Left colon (tissue), 2 donors: ENCODE measurements at regions not wholly inside any gene's neighbourhood (a gene's known extent, or its start where the extent isn't known, plus 50 kb on each side); places are given as distances from the start of the nearest gene placed in this dataset.

Experiments
- ATAC-seq: fragments of 200-7000 bp; cut with Tn5 transposase; one replicate; pipeline ENCODE4 v1.9.1; 2020; ENCODE audit warnings: mild to moderate bottlenecking, moderate library complexity
- DNase-seq, 2 donors: peaks; one replicate each; pipeline ENCODE4 v3.0.0-alpha.2; 2020
- intact Hi-C, 2 donors: fragments of 100-400 bp; cut with DNase I in 1 of 2; cut with micrococcal nuclease in 1 of 2; formaldehyde crosslinking; loops; one replicate each; pipeline versions ENCODE4 v1.11.2 to v1.14.0; 2022; cut with DNase I, micrococcal nuclease
- donor health status: DM: no; HTN: no; CAD: no.
- donor health status: DM: yes; HTN: yes; CAD: no.

DNA sequence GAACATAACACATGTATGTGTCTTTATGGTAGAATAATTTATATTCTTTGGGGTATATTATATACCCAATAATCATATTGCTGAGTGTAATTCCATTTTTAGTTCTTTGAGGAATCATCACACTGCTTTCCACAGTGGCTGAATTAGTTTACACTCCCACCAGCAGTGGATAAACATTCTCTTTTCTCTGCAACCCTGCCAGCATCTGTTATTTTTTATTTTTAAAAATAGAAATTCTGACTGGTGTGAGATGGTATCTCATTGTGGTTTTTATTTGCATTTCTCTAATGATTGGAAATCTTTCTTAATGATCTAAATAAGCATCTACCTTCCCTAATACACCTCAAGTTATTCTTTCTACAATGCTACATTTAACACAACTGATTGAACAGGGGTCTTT, 346.2 kb upstream of the LYPLAL1 start:
- ATAC-seq = no peak
- no peak for DNase-seq
- intact Hi-C loops = no loop called here

DNA sequence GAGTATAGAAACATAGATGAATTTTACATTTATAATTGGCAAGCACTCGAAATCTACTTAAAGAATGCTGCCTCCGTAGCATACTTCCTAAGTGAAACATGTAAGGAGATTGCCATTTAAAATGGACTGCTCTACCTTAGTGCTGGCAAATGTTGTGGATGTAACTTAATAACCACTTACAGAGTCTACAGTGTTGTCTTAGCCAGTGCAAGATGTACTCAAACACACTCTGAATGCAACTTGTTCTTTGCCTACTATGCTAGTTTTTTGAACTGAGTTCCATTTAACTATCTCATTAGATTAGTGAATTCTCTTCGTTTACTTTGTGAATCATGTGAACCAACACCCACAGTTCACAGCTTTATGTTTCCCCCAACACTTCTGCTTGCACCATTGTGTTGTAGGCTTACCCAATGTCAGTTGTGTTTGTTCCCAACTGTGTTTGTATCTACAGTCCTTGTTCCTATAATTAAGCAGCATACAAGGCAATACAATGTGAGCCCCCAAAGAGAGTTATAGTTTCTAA, 345.5 kb upstream of the LYPLAL1 start:
- intact Hi-C loops = no loop called here
- no peak for ATAC-seq
- DNase-seq = no peak

DNA sequence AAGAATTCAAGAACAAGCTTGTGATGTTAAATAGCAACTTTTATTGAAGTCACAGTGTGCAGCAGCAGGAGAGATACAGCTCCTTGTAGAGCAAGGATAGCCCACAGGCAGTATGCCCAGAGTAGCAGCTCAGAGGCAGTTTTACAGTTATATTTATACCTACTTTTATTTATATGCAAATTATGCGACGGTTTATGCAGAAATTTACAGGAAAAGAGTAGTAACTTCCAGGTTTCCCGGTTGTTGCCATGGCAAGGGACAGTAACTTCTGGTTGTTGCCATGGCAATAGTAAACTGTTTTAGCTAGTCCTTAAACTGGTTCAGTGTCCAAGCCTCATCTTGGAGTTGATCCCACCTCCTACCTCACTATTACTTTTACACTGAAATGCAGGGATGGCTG, 344.6 kb upstream of the LYPLAL1 start:
- intact Hi-C loops = no loop called here
- DNase-seq = no peak
- ATAC-seq = no peak

DNA sequence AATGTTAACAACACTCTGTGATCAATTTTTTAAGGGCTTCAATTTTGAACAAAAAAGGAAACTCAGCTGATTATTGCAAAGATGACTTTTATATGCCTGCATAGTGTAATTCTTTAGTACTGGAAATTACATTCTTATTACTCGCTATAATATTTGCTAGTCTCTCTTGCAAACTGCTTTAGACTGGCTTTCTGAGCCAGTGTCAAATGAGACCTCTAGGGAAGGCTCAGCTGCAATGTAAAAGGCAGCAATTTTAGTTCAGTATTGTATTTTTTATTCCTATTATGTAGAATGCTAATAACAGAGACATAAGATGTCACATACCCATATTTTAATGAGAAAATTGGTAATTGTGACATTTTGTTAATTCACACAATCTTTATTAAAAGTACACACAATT, 338.1 kb upstream of the LYPLAL1 start:
- ATAC-seq = no peak
- DNase-seq = no peak
- intact Hi-C loops = no loop called here

DNA sequence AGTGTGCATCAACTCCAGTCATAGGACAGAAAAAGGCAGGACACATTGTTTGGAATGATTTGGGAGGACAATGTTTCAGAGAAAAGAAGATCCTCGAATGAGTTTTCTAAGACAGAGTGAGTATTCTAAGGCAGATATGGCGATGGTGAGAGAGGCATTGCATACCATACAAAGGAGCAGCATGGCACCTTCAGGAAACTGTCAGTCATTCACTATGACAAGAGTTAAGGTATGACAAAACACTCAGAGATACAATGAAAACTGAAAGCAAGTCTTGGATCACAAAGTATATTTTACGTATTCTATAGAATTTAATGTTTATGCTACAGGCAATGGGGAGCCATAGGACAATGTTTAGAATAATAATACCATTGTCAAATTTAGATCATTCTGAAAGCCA, 337.4 kb upstream of the LYPLAL1 start:
- no peak for ATAC-seq
- intact Hi-C loops = no loop called here
- DNase-seq = no peak

DNA sequence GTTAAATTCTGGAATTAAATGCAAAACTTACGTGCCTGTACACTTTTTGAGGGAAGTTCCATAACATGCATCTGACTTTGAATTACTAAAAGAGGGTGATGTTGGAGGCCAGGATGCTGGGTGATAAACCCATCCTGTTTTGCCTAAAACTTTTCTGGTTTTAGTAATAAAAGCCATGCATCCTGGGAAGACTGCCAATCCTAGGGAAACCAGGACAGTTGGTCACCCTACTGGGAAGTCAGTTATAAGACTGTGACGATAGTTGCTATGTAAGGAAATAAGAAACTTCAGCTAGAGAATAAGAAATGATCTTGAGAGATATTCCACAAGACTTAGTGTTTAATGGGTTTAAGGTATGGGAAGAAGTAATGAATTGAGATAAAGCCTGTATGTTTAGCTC, 336.6 kb upstream of the LYPLAL1 start:
- ATAC-seq (no peak), DNase-seq (no peak)
- intact Hi-C loops = no loop called here

DNA sequence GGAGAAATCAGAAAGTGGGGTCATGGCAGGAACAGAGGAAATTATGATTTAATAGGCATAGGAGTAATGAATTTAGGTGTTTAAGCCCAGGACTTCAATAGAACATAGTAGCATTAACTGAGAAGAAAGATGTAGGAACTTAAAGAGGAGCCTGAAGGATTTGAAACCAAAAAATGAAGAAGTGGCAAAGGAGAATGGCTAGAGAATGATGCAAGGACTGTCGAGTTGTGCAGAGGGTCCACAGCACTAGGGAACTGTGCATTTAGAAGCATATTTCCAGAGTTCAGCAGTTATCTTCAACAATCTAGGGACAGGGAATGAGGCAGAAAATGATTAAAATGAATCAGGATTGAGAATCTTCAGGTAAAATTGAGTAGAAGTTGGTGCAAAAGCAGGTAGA, 328.1 kb upstream of the LYPLAL1 start:
- ATAC-seq (no peak), DNase-seq (no peak)
- intact Hi-C loops = no loop called here

DNA sequence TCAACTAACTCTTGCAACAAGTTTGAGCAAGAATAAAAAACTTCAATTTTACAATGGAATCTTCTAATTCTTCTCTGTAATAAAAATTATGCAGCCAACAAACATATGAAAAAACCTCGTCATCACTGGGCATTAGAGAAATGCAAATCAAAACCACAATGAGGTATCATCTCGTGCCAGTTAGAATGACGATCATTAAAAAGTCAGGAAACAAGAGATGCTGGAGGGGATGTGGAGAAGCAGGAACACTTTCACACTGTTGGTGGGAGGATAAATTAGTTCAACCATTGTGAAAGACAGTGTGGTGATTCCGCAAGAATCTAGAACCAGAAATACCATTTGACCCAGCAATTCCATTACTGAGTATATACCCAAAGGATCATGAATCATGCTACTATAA, 327.5 kb upstream of the LYPLAL1 start:
- ATAC-seq (no peak), DNase-seq (no peak)
- intact Hi-C loops = no loop called here

DNA sequence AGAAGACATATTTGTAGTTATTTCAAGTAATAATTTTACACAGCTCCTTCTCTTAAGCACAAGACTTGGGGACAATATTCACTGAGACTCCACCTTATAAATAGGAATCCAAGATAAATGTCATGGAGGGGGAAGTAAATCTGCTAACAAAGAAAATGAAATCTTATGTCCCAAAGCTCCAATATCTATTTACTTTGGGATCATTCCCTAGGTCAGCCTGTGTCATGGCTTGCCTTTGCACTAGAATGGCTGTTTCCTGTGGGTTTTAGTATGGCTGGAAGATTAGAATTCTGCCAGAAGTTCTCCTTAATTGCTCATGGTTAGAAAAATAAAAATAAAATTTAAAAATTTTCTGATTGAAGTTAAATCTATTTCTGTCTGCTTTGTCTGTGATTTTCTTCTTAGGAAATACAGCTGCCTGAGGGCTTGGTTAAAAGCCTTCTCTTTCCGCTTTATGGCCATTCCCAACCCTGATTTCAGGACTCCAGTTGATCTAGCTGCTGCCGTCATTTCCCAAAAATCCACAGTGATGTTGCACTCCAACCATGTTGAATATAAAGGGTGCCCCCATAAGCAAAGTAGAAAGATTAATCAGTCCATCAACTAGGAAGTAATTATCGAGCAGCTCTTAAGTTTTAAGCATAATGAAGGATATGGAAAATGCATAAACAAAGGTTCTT, 326.4 kb upstream of the LYPLAL1 start:
- ATAC-seq (no peak), DNase-seq (no peak)
- intact Hi-C loops = no loop called here

DNA sequence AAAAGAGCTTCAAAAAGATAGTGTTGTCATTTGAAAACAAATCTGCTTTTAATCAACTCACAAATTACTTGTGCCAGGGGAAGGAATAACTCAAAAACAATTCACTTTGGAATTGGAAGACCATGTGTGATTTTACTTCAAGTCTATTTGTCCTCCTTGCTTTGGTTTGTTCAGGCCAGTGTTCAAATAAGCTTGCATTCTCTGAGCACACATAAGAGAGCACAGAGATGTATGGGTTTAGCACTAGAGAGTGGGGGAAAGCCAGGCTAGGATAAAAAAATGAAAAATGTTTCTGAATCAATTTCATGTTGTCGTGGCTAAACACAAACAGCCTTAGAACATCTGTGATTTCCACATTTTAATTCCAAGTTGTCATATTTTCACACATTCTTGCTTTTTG, 325.7 kb upstream of the LYPLAL1 start:
- DNase-seq = no peak
- intact Hi-C loops = no loop called here
- no peak for ATAC-seq

DNA sequence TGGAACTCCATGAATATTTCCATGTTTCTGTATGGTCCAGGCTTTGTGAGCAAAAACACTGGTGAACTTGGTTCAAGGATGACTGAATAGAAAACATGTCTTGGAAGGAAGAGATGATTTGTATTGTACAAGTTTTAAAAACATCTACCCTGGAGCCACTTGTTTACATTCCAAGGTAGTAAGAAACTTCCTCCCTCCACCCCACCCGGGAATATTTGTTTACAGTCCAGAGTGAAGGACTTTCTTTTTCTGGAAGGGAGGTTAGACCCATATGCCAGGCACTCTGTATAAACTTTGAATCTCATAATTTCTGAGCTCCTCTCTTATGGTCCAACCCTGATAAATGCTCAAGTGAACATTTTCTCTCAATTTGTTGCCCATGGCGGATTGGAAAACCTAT, 323.3 kb upstream of the LYPLAL1 start:
- intact Hi-C loops = no loop called here
- ATAC-seq = no peak

DNA sequence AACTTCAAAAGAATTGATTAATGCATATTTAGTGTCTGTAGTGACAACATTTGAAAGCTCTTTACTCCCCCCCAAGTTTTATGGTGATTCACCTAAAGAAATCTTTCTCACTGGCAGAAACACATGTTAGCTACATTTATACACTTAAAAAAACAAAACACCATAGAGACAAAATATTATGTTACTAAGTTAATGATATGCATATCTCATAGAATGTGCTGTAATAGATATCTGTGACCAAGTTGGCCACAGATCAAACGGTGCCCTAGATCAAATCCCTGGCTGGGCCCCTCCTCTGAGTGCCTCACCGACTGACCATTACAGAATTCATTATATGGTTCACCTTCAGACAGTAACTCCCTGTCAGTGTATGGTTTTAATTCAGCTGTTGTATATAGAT, 322.1 kb upstream of the LYPLAL1 start:
- intact Hi-C loops = no loop called here
- ATAC-seq = no peak
- no peak for DNase-seq

More for the DNA sequence above, 323.3 kb upstream of the LYPLAL1 start:
- DNase-seq = no peak

DNA sequence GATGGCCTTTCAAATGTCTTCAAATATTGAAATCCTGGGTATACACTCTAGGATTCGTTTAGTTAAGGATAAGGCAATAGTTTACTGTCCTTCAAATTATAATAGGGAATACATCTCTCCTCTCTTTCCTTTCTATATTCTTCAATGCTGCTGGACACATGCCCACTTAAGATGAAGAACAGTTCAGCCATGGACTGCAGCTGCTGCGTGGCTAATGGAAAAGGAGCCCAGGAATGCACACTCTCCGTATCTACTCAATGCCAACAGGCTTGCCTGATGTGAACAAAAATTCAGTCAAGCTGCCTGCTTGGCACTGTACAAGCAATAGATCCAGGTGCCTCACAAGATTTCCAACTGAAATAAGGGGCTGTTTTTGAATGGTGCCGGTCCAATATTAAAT, 321.2 kb upstream of the LYPLAL1 start:
- intact Hi-C loops = no loop called here
- DNase-seq (no peak), ATAC-seq (no peak)

DNA sequence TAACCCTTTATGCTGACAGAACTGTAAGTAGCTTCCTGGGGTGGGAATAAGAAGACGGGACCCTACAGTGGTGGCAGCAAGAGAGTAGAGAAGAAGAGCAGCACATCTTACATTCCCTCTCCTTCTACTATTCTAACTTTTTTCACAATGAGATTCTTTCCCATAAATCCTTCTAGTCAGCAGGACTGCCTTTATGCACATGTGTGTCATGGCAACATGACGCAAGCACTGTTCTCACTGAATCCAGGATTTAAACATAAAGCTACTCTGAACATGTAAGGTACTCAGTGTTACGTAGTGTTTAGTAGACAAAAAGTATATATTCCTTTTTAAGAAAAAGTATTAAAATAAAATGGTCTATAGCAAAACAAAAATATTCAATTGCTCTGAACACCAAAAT, 309.7 kb upstream of the LYPLAL1 start:
- DNase-seq (no peak), ATAC-seq (no peak)
- intact Hi-C loops = no loop called here

DNA sequence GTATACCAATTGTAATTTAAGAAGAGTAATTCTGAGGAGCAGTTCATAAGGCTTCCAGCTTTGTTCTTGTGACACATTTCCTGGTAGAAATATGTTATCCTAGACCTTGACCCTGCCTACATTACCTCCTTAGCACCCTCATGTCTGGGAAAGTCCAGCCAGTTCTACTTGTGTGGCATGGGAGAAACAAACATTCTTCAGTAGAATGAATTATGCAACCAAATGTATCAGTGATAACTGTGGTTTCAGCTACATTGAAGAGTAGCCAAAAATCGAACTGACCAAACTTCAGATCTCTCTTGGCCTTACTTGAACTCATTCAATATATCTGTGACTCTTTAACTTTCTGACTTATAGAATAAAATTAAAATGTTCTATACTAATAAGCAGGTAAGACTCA, 308.1 kb upstream of the LYPLAL1 start:
- intact Hi-C loops = no loop called here
- DNase-seq (no peak), ATAC-seq (no peak)

DNA sequence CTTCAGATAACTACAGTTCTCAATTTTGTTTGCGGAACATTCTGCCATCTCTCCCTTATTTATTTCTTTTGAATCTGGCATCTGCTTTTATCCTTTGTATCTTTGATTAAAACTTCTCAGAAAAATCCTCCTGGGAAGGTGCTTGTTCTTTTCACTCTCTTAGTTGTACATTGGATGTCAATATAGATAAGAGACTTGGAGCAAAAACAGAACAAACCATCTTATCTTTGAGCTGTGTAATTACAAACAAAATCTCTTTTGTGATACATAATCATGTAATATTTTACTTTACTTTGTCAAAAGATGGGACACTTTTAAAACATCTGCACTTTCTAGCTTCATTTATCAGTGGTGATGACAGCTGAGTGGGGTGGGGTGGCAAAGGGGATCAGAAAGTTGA, 307.2 kb upstream of the LYPLAL1 start:
- intact Hi-C loops = no loop called here
- no peak for DNase-seq
- no peak for ATAC-seq

DNA sequence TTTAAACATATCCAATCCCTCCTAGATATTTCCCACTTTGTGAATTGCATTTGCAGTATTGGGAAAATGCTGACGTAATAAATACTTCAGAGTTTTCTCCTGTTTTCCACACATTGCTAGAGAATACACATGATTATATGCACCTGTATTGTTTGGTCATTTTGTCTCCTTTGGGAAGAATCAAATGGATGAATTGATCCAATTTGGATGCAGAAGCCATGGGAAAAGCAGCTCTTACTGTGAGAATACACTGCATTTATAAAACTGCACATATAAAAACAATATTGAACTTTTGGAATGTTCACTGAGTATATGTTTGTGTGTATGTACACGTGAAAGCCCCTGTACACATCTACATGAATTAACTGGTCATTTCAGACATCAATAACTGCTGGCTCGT, 306.6 kb upstream of the LYPLAL1 start:
- intact Hi-C loops = no loop called here
- no peak for ATAC-seq
- no peak for DNase-seq

DNA sequence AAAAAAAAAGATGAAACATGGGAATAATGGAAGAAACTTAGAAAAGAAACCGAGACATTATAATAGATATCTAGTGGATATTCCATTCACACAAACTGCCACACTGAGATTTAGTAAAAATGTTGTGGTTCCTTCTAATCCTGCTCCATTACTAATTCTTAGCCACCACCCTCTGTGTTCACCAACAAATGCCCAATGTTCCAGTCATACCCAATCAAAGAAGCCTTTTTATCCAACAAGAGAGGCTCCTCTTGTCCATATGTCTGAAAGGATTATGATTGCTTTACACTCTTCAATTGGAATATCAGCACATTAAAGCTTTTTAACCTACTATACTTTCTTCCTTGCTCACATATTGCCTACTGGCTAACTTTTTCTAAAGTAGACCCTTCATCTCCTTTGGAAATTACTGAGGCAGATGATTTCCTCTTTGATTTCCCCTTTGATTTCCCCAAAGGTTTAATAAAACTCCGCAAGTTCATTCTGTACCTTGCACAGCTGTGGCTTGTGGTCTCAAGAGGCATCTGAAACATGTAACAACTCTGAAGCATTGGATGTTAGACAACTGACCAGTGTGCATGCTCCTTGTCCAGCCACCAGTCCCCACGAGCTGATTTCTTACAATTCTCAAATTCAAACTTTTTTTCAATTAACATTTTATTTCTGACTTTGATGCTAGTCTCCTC, 305.6 kb upstream of the LYPLAL1 start:
- ATAC-seq (no peak), DNase-seq (no peak)
- intact Hi-C loops = no loop called here

DNA sequence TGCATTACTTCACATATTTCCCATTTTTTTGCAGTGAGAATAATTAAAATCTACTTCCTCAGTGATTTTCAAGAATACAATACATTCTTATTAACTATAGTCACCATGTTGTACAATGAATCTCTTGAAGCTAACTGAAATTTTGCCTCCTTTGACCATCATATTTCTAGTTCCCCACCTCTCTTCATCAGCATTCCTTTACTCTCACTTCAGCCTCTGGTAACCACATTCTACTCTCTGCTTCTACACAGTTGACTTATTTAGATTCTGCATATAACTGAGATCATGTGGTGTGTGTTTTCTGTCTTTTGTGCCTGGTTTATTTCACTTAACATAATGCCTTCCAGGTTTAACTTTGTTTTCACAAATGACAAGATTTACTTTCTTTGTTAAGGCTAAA, 304.4 kb upstream of the LYPLAL1 start:
- DNase-seq = no peak
- ATAC-seq = no peak
- intact Hi-C loops = no loop called here

DNA sequence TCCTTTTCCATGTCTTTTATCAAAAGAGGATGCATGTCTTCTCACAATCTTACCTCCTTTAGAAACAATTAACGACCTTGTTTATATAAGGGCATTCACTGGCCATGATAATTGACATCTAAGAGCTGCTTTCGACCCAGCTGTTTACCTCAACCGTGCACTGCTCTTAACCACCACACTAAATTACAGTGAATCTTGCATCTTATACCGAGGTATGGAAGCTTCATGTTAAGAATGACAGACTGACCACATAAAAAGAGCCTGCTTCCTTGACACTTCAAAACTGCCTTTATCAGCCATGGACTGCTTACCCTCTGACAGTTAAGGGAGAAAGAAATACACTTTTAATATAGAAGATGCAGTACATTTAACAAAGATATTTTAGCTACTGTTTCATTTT, 301.7 kb upstream of the LYPLAL1 start:
- no peak for ATAC-seq
- intact Hi-C loops = no loop called here
- DNase-seq = no peak

DNA sequence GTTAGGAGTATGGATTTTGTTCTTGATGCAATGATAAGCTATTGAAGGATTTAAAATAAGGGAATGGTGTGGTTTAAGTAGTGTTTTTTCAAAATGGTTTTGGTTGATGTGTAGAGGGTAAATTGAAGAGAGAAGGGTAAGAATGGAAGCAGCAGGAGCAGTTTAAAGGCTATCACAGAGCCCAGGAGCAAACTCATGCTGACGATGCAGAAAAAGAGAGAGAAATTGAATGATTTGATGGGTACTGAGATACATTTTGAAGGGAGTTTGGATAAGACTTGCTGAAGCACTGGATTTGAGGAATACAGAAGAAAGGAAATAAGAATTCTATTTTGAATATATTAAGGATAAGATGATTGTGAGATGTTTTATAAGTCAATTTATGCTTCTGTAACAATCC, 300.8 kb upstream of the LYPLAL1 start:
- intact Hi-C loops = no loop called here
- no peak for DNase-seq
- no peak for ATAC-seq
